Hematopoietic multipotent progenitor cell treated with erythropoietin and hydrocortisone succinate and interleukin-3 and kit ligand, for 17 days (in vitro differentiated cells): ENCODE measurements at regions not wholly inside any gene's neighbourhood (a gene's known extent, or its start where the extent isn't known, plus 50 kb on each side); places are given as distances from the start of the nearest gene placed in this dataset.
"Not testable (repeated sequence)": the region's sequence is repeated elsewhere in the genome, so short reads cannot be mapped to it uniquely, and the experiment has no call there.

ENCODE experiments used
- DNase-seq: peaks from one replicate; pipeline ENCODE4 v3.0.0-alpha.2; 2015; ENCODE audit warnings: low spot score

DNA sequence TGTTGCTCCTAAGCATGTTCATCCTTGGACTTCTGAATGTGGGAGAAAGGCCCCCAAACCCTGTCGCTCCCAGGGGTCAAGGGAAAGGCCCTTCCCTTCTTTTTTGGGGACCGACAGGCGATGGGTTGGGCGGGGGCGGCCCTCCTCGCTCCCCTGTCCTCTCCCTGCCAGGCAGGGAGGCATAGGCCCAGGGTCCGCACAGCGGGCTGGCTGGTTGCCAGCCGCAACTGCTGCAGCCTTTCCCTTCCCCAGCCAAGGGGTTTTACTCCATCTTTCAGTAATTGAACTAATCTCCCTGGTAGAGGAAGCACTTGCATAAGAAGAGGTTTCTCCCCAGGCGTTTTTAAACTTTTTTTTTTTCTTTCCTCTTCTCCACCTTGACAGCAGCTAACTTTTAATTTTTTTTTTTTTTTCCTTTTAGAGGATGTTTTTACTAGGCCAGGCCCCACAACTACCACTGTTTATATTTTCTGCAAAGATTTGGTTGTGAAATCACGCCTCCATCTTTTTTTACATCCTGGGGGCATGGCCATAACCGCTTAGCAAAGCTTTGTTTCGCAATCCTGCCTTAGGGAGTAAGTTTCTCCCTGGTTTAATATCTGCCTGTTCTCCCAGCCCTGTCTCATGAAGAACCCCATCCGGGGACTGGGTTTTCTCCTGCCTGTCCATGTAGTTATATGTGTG lies 216.9 kb upstream of the ZNF608 start:
- no peak for DNase-seq

- not testable (repeated sequence) for DNase-seq
Measured at GRCh38 chr5:124966741-124967140, 220.3 kb upstream of the ZNF608 start.

GRCh38 chr5:124970381-124970780 lies 223.9 kb upstream of the ZNF608 start:
- DNase-seq = not testable (repeated sequence)

GRCh38 chr5:124972703-124973102 lies 226.3 kb upstream of the ZNF608 start:
- no peak for DNase-seq

- no peak for DNase-seq
Measured at GRCh38 chr5:124973661-124974060, 227.2 kb upstream of the ZNF608 start.

DNA sequence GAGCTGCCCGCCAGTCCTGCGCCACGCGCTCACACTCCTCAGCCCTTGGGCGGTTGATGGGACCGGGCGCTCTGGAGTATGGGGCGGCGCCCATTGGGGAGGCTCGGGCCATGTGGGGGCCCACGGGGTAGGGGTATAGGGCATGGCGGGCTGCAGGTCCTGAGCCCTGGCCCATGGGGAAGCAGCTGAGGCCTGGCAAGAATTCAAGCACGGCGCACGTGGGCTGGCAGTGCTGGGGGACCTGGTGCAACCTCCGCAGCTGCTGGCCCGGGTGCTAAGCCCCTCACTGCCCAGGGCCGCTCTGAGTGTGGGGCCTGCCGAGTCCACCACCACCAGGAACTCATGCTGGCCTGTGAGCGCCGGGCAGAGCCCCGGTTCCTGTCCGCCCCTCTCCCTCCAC lies 229.6 kb upstream of the ZNF608 start:
- no peak for DNase-seq

DNA sequence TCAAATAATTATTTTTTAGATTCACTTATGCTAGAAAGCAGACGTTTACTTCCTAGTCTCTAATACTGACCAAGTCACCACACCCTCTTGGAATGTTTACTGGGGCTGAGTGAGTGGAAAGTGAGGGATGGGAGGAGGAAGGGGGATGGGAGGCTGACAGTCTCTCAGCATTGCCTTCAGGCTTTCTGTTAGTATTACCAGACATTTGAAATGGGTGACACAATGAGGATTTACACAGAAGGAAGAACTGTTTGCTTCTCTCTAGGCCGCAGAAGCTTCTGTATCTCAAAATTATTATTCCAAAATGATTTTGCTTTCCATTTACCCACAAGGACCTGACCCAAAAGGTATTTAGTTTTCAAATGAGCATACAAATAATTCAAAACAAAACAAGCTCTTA lies 232.8 kb upstream of the ZNF608 start:
- no peak for DNase-seq

- DNase-seq = no peak
Measured at GRCh38 chr5:124980163-124980941, 233.9 kb upstream of the ZNF608 start.

DNA sequence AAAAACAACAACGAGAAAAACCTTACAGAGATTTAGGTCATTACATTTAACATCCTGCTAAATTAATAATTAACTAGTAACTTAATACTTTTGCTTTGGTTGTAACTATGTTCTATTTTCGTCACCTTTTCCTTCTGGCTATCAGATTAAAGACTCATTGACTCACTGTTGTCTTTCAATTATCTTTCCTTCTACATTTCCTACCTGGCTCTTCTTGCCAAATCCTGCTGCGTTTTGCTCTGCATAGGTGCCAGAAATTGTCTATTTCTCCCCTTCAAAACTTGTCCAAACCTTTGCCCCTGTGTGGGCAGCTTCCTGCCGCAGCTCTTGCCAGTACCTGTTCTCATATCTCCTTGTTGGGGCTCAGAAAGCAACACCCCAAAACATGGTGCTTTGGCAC lies 235.5 kb upstream of the ZNF608 start:
- no peak for DNase-seq

GRCh38 chr5:124986170-124986569 lies 239.7 kb upstream of the ZNF608 start:
- no peak for DNase-seq

- DNase-seq = no peak
Measured at GRCh38 chr5:124986667-124987066, 240.2 kb upstream of the ZNF608 start.

DNA sequence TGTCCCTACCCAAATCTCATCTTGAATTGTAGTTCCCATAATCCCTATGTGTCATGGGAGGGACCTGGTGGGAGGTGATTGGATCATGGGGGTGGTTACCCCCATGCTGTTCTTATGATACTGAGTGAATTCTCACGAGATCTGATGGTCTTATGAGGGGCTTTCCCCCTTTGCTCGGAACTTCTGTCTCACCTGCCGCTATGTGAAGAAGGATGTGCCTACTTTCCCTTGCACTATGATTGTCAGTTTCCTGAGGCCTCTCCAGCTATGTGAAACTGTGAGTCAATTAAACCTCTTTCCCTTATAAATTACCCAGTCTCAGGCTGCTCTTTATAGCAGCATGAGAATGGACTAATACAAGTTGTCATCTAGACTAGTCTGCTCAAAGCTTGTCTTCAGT lies 241.3 kb upstream of the ZNF608 start:
- not testable (repeated sequence) for DNase-seq

DNA sequence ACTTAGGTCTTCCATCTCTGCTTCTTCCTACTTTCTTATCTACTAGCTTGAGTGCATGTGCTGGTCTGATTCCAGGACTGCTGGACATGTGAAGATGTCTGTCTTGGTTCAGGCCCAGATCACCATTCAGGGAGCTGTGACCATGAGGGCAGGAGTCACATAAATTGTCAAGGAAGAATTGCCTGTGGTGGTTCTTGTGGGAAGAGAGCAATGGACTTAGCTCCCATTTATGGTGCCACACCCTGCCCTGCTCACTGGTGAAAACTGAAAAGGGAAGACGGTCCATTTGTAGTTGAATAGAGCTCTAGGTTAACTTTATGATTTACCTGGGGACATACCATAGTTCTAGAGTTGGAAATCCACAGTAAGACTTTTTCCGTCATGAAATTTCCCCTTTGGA lies 244.3 kb upstream of the ZNF608 start:
- DNase-seq = no peak

DNA sequence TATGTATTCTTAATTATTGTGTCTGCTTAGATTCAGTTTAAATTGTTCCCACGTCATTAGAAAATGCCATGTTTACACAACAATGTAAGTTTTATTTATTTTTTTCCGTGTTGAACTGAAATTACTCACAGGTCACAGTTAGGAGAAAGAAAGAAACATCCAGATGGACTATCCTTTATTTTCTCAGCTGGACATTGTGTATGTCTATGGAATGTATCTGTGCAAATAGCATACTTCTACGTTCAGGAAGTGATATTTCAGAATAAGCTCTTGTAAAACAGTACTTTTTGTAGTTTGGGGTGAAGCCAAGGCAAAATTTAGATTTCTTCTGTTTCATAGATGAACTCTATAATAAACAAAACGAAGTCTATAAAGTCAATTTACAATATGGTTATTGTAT lies 249.0 kb upstream of the ZNF608 start:
- DNase-seq = no peak

GRCh38 chr5:124996023-124996763 lies 249.8 kb upstream of the ZNF608 start:
- no peak for DNase-seq

GRCh38 chr5:124996764-124997077 lies 250.3 kb upstream of the ZNF608 start:
- DNase-seq = no peak

- no peak for DNase-seq
Measured at GRCh38 chr5:124997186-124997893, 250.9 kb upstream of the ZNF608 start.

DNA sequence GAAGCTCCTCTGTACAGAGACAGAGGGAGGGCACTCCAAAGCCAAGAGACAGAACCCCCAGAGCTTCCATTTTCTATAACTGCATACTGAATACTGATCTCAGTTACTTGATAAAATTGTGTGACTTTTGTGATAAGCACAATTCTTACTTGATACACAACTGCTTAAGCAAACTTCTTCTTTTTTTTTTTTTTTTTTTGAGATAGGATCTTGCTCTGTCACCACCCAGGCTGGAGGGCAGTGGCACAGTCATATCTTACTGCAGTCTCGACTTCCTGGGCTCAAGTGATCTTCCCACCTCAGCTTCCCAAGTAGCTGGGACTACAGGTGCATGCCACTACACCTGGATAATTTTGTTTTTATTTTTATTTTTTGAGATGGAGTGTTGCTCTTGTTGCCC lies 252.1 kb upstream of the ZNF608 start:
- DNase-seq = no peak

GRCh38 chr5:125002727-125003598 lies 256.5 kb upstream of the ZNF608 start:
- no peak for DNase-seq

DNA sequence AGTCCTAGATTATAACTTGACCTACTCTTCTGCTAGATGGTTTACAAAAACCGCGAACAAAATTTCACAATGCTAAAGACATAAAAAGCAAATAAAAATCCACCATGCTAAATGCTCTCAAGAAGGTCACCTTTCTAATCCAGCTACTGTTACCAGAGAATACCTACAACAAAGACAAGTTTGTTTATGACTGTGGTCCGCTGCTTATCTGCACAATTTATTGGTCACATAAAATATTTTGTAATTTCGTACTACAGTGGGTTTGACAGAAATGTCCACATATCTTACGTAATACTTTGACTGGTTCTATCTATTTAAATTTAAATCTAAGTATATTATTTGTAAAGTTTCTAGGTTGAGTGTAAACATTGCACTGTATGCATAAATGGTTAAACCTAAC lies 257.6 kb upstream of the ZNF608 start:
- DNase-seq = no peak

GRCh38 chr5:125005266-125005665 lies 258.8 kb upstream of the ZNF608 start:
- DNase-seq = no peak
